SK-N-SH (cell line): ENCODE measurements at regions not wholly inside any gene's neighbourhood (a gene's known extent, or its start where the extent isn't known, plus 50 kb on each side); places are given as distances from the start of the nearest gene placed in this dataset.

ENCODE experiments used
- CTCF ChIA-PET: fragments of 300-600, 350-600 bp; formaldehyde crosslinking; extraction: SDS; loops from one replicate; lab custom pipeline; 2021; lab: Yijun Ruan, JAX
- POLR2A ChIA-PET: fragments of 350-600 bp; sonication (Branson Sonifier 250); formaldehyde crosslinking; extraction: SDS; loops from one replicate; lab custom pipeline; 2020; ENCODE audit warnings: antibody characterized with exemption, inconsistent platforms; lab: Yijun Ruan, JAX
- DNase-seq: peaks from one replicate; pipeline ENCODE4 v3.0.0; 2012
- H2AFZ ChIP-seq: fragments of 200-600 bp; sonication (generic); 2 replicates; pipeline ENCODE4 v1.8.1; 2016; ENCODE audit warnings: antibody characterized with exemption, mild to moderate bottlenecking, low read depth
- H3F3A ChIP-seq: fragments of 200-600 bp; sonication (generic); replicated peaks from 2 replicates; pipeline ENCODE3; 2016; ENCODE audit warnings: antibody characterized with exemption, mild to moderate bottlenecking; ENCODE audit not compliant: insufficient read depth
- H3K27ac ChIP-seq, 2 experiments: fragments of 200-500 bp in 1 of 2; fragments of 200-600 bp in 1 of 2; sonication (Bioruptor generic) in 1 of 2; sonication (generic), shearing (Covaris generic) in 1 of 2; 2 replicates each; pipeline versions ENCODE4 v1.5.1 to v1.6.1; 2014 to 2016; ENCODE audit warnings: low read depth in 2 of 2, inconsistent platforms in 1 of 2, low read length in 1 of 2, mild to moderate bottlenecking in 1 of 2, mixed read lengths in 1 of 2
- H3K27me3 ChIP-seq: fragments of 200-600 bp; sonication (generic), shearing (Covaris generic); 2 replicates; pipeline ENCODE4 v1.6.1; 2016; ENCODE audit warnings: mixed run types; ENCODE audit not compliant: insufficient read depth
- H3K36me3 ChIP-seq, 2 experiments: fragments of 200-500 bp in 1 of 2; fragments of 200-600 bp in 1 of 2; sonication (Bioruptor generic) in 1 of 2; sonication (generic) in 1 of 2; replicated peaks in 1 of 2; 2 replicates each; pipeline versions ENCODE3 to v1.5.1; 2014 to 2016; ENCODE audit warnings: low read length in 1 of 2, mild to moderate bottlenecking in 1 of 2; ENCODE audit not compliant: insufficient read depth in 2 of 2, control insufficient read depth in 1 of 2
- H3K4me1 ChIP-seq, 2 experiments: fragments of 200-500 bp in 1 of 2; fragments of 200-600 bp in 1 of 2; sonication (Bioruptor generic) in 1 of 2; sonication (generic), shearing (Covaris generic) in 1 of 2; 2 replicates each; pipeline versions ENCODE4 v1.5.1 to v1.6.1; 2014 to 2016; ENCODE audit warnings: low read depth in 1 of 2, low read length in 1 of 2, mixed run types in 1 of 2; ENCODE audit not compliant: insufficient read depth in 2 of 2, control insufficient read depth in 1 of 2
- H3K4me2 ChIP-seq: fragments of 200-600 bp; sonication (generic), shearing (Covaris generic); 2 replicates; pipeline ENCODE4 v1.6.1; 2017; ENCODE audit warnings: mixed run types
- H3K4me3 ChIP-seq, 2 experiments: fragments of 200-500 bp in 1 of 2; fragments of 200-600 bp in 1 of 2; sonication (Bioruptor generic) in 1 of 2; sonication (generic), shearing (Covaris generic) in 1 of 2; 2 replicates each; pipeline versions ENCODE4 v1.5.1 to v1.8.1; 2014 to 2016; ENCODE audit warnings: low read depth in 2 of 2, inconsistent platforms in 1 of 2, low read length in 1 of 2, mild to moderate bottlenecking in 1 of 2, mixed read lengths in 1 of 2, moderate library complexity in 1 of 2
- H3K79me2 ChIP-seq: fragments of 200-600 bp; sonication (generic); 2 replicates; pipeline ENCODE4 v1.8.1; 2017; ENCODE audit warnings: mild to moderate bottlenecking; ENCODE audit not compliant: insufficient read depth
- H3K9ac ChIP-seq: fragments of 200-600 bp; sonication (generic); 2 replicates; pipeline ENCODE4 v1.6.1; 2017; ENCODE audit warnings: mixed run types
- H3K9me2 ChIP-seq: fragments of 200-600 bp; sonication (generic); 2 replicates; pipeline ENCODE4 v1.6.1; 2017; ENCODE audit warnings: mixed run types
- H3K9me3 ChIP-seq: fragments of 200-600 bp; sonication (generic); 2 replicates; pipeline ENCODE4 v1.6.1; 2017; ENCODE audit warnings: mixed run types, mild to moderate bottlenecking, moderate library complexity
- H4K20me1 ChIP-seq: fragments of 200-600 bp; sonication (generic); 2 replicates; pipeline ENCODE4 v1.6.1; 2017; ENCODE audit warnings: mild to moderate bottlenecking, mixed run types; ENCODE audit not compliant: insufficient read depth
- CHD2 ChIP-seq: fragments of 150-350 bp; IDR thresholded peaks from 2 replicates; pipeline ENCODE4 v1.6.1; 2018; ENCODE audit warnings: low read length; ENCODE audit not compliant: partially characterized antibody
- CTCF ChIP-seq: fragments of 200-600 bp; sonication (generic); IDR thresholded peaks from 2 replicates; pipeline ENCODE4 v1.6.1; 2017; ENCODE audit warnings: antibody characterized with exemption, mild to moderate bottlenecking, moderate library complexity
- GATA2 ChIP-seq: sonication (generic); formaldehyde crosslinking; IDR thresholded peaks from 2 replicates; pipeline ENCODE4 v1.5.0; 2020; ENCODE audit warnings: mild to moderate bottlenecking, missing genetic modification reagents
- JUND ChIP-seq: IDR thresholded peaks from 2 replicates; pipeline ENCODE4 v1.4.0; 2012
- MXI1 ChIP-seq: IDR thresholded peaks from 2 replicates; pipeline ENCODE4 v1.6.1; 2012; ENCODE audit warnings: mild to moderate bottlenecking, low read depth, low read length, improper control_type of control experiment
- NFIC ChIP-seq: IDR thresholded peaks from 2 replicates; pipeline ENCODE4 v1.4.0; 2012; ENCODE audit warnings: borderline replicate concordance
- NRF1 ChIP-seq: IDR thresholded peaks from 2 replicates; pipeline ENCODE4 v1.6.1; 2012; ENCODE audit warnings: low read depth, mild to moderate bottlenecking, low read length
- POLR2AphosphoS5 ChIP-seq: IDR thresholded peaks from 2 replicates; pipeline ENCODE4 v1.6.1; 2012; ENCODE audit warnings: low read depth, low read length
- REST ChIP-seq: IDR thresholded peaks from 2 replicates; pipeline ENCODE4 v1.6.1; 2012; ENCODE audit warnings: mild to moderate bottlenecking, low read depth, low read length, moderate library complexity
- RFX5 ChIP-seq: IDR thresholded peaks from 2 replicates; pipeline ENCODE4 v1.6.1; 2012; ENCODE audit warnings: mild to moderate bottlenecking, improper control_type of control experiment, low read length
- TAF1 ChIP-seq: IDR thresholded peaks from 2 replicates; pipeline ENCODE4 v1.6.1; 2012; ENCODE audit warnings: low read depth, mild to moderate bottlenecking, low read length, moderate library complexity, borderline replicate concordance
- USF2 ChIP-seq: fragments of 150-350 bp; IDR thresholded peaks from 2 replicates; pipeline ENCODE4 v1.6.1; 2017; ENCODE audit warnings: antibody characterized with exemption, low read length, low read depth, borderline replicate concordance
- ZBTB33 ChIP-seq: IDR thresholded peaks from 2 replicates; pipeline ENCODE4 v1.4.0; 2012; ENCODE audit warnings: low read depth, borderline replicate concordance
- WGBS: methylation state at CpG from one replicate; pipeline ENCODE4 v1.1.6; 2017; ENCODE audit warnings: low lambda C conversion rate; 5-methylcytosine and 5-hydroxymethylcytosine counted together
- TF ChIP-seq, protein P1 (sequence below): IDR thresholded peaks from 2 replicates; pipeline ENCODE4 v1.4.0; 2012; ENCODE audit warnings: low read depth

DNA sequence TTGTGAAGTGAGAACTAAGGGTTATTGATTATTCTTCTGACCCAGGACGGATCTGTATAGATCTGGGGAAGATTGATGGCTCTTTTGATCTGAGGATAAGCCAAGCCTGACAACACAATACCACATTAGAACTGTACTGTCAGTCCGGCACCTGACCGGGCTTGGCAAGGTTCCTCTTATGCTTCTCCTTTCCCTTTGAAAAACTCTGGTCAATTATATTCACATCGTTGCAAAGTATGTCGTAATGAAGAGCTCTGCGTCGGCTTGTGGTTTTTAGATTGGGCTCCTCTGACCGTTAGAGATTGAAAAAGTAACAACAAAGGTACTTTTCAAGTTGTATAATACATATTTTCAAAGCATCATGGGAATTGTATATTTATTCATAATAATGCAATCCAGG is 389.8 kb downstream of the NR2F2 start:
- no peak overlapping the region for H2AFZ ChIP-seq
- H3F3A ChIP-seq = no peaks in the 10 kb centered on the region
- H3K4me2 ChIP-seq = no peak overlapping the region
- no peak overlapping the region for H3K4me3 ChIP-seq
- 24% methylated on average over 8 of the region's 8 CpGs for WGBS
- no peaks in the 10 kb centered on the region for H3K36me3 ChIP-seq
- no peaks in the 10 kb centered on the region for H4K20me1 ChIP-seq
- H3K9ac ChIP-seq = no peak overlapping the region
- H3K27me3 ChIP-seq = no peaks in the 10 kb centered on the region
- H3K27ac ChIP-seq = no peak overlapping the region
- no peaks in the 10 kb centered on the region for H3K79me2 ChIP-seq
- POLR2A ChIA-PET = no interaction called here
- no peak for DNase-seq
- H3K4me1 ChIP-seq = no peaks in the 10 kb centered on the region
- CTCF ChIA-PET = no interaction called here
- H3K9me3 ChIP-seq = no peaks in the 10 kb centered on the region
- TF ChIP-seq USF2 (no peak), CTCF (no peak), TAF1 (no peak), MXI1 (no peak), JUND (no peak), POLR2AphosphoS5 (no peak), NFIC (no peak), NRF1 (no peak), REST (no peak), GATA2 (no peak), CHD2 (no peak), ZBTB33 (no peak), RFX5 (no peak)
- TF ChIP-seq, protein P1, sequence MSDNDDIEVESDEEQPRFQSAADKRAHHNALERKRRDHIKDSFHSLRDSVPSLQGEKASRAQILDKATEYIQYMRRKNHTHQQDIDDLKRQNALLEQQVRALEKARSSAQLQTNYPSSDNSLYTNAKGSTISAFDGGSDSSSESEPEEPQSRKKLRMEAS = no peak
- H3K9me2 ChIP-seq = no peaks in the 10 kb centered on the region
